Heart right ventricle (tissue), 16 donors: ENCODE measurements at regions not wholly inside any gene's neighbourhood (a gene's known extent, or its start where the extent isn't known, plus 50 kb on each side); places are given as distances from the start of the nearest gene placed in this dataset.

Source experiments
- ATAC-seq, 8 donors: fragments of 200-7000 bp; cut with Tn5 transposase; one replicate each; pipeline ENCODE4 v1.9.1; 2020; ENCODE audit warnings: mild to moderate bottlenecking in 8 of 8, moderate library complexity in 8 of 8, moderate number of reproducible peaks in 1 of 8
- DNase-seq, 2 donors: peaks; one replicate each; pipeline ENCODE4 v3.0.0-alpha.2; 2020
- H3K27ac ChIP-seq, 10 donors: fragments of 200-600 bp; sonication (generic) in 2 of 10; one replicate each; pipeline versions ENCODE4 v1.5.0 to v1.8.0; 2020 to 2022; ENCODE audit warnings: mild to moderate bottlenecking in 3 of 10
- H3K27me3 ChIP-seq, 7 donors: fragments of 200-600 bp; one replicate each; pipeline ENCODE4 v1.8.0; 2021 to 2022; ENCODE audit warnings: mild to moderate bottlenecking in 2 of 7
- H3K36me3 ChIP-seq, 9 donors: fragments of 200-600 bp; sonication (generic) in 1 of 9; one replicate each; pipeline versions ENCODE4 v1.5.0 to v1.8.0; 2020 to 2022; ENCODE audit warnings: mild to moderate bottlenecking in 2 of 9
- H3K4me1 ChIP-seq, 9 donors: fragments of 200-600 bp; sonication (generic) in 1 of 9; one replicate each; pipeline versions ENCODE4 v1.5.0 to v1.8.0; 2020 to 2022; ENCODE audit warnings: mild to moderate bottlenecking in 4 of 9
- H3K4me3 ChIP-seq, 10 donors: fragments of 200-600 bp; sonication (generic) in 2 of 10; one replicate each; pipeline versions ENCODE4 v1.5.0 to v1.8.0; 2020 to 2022; ENCODE audit warnings: mild to moderate bottlenecking in 7 of 10, moderate library complexity in 2 of 10
- H3K9me3 ChIP-seq, 11 donors: fragments of 200-600 bp in 10 of 11; sonication (generic) in 2 of 11; one replicate each; pipeline versions ENCODE4 v1.5.0 to v1.8.0; 2013 to 2022; ENCODE audit warnings: mild to moderate bottlenecking in 2 of 11, control low read depth in 1 of 11, moderate library complexity in 1 of 11
- CTCF ChIP-seq, 9 donors: fragments of 200-600 bp; sonication (generic) in 2 of 9; IDR thresholded peaks; one replicate each; pipeline versions ENCODE4 v1.5.0 to v1.8.0; 2021 to 2022; ENCODE audit warnings: antibody characterized with exemption in 9 of 9, mild to moderate bottlenecking in 5 of 9, moderate library complexity in 1 of 9
- WGBS, 2 donors: extraction: QIAGEN DNeasy Blood & Tissue Kit; methylation state at CpG; one replicate each; pipeline ENCODE4 v1.1.7; 2013; ENCODE audit warnings: inconsistent platforms in 1 of 2; 5-methylcytosine and 5-hydroxymethylcytosine counted together
- intact Hi-C, 10 donors: fragments of 100-400 bp; cut with DNase I; formaldehyde crosslinking; loops; one replicate each; pipeline versions ENCODE4 v1.11.1 to v1.14.2; 2022
- donor health status: Arrhythmogenic right ventricular cardiomyopathy.
- donor health status: ischemic (EF 13 %, LVEDD 7.1; RV severe dilation, severe dysfunction).
- donor health status: healthy with polysubstance abuse.
- donor health status: DM: no; HTN: yes; CAD: no.
- donor health status: DM: no; HTN: no; CAD: no.
- donor health status: ischemic (EF 25% LVEDD 6.9; RV normal size, moderate dysfunction).
- donor health status: ischemic (EF 25% LVEDD 5.7; RV mildly dilated, moderate dysfunction).
- donor health status: healthy.
- donor health status: DM: yes; HTN: yes; CAD: no.
- donor health status: Ischemic cardiomyopathy.
- donor health status: ischemic (EF 35%, LVEDD 5.7; RV mildly dilated, moderate dysfunction).
- donor health status: nonischemic (EF 11% LVEDD 7.7; RV severe dilation, severe dysfunction).
- donor health status: DM: yes; HTN: yes; CAD: no.
- donor health status: PGD.
- donor health status: ischemic (EF 29% LVEDD 5.4; RV normal size, mild dysfunction).
- donor health status: nonischemic (EF 23%, LVEDD 6.1; RV moderate dilation, normal function).

- Histone ChIP-seq H3K36me3 (no peaks in the 10 kb centered on the region), H3K9me3 (peaks cover 0 to 5% (median 0%) of the 10 kb centered on the region in 11 donors), H3K4me1 (no peaks in the 10 kb centered on the region), H3K27me3 (no peaks in the 10 kb centered on the region), H3K4me3 (no peak overlapping the region), H3K27ac (no peak overlapping the region)
- DNase-seq: no peak
- TF ChIP-seq CTCF (IDR thresholded peaks at IDR 0.05): no peak
- intact Hi-C loops: no loop called here
- ATAC-seq: no peak
These were observed 763.9 kb upstream of the LRFN5 start for GRCh38 chr14:40842816-40843215.

DNA sequence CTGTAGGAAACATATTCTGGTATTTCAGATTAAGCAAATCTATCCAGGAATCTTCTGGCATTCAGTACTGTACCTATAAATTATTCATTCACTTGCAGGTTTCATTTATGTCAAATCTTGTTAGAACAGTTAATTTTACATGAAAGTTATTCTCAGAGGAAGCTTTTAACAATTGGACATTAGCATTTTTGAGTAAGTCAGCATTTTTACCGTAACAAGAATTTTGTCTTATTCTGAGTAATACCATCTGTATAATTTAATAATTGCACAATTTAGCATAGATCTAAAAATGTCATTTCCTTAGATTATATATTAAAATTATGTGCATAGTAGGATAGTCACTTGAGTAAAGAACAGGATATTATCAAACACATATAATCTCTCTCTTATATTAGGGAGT lies 764.8 kb upstream of the LRFN5 start:
- intact Hi-C loops: no loop called here
- Histone ChIP-seq H3K4me1 (no peaks in the 10 kb centered on the region), H3K27me3 (no peaks in the 10 kb centered on the region), H3K36me3 (no peaks in the 10 kb centered on the region), H3K4me3 (no peak overlapping the region), H3K9me3 (peaks cover 0 to 6% (median 0%) of the 10 kb centered on the region in 11 donors), H3K27ac (no peak overlapping the region)
- no peak for DNase-seq
- no peak for TF ChIP-seq CTCF (IDR thresholded peaks at IDR 0.05)
- WGBS, 2 donors: 53 to 70% methylated on average over 1 of the region's 1 CpG
- no peak for ATAC-seq

GRCh38 chr14:40838601-40839000 lies 768.1 kb upstream of the LRFN5 start:
- no peaks in the 10 kb centered on the region for H3K4me1 ChIP-seq
- H3K36me3 ChIP-seq: no peaks in the 10 kb centered on the region
- TF ChIP-seq CTCF (IDR thresholded peaks at IDR 0.05): no peak
- ATAC-seq (no peak), DNase-seq (no peak)
- WGBS, 2 donors: 60 to 71% methylated on average over 2 of the region's 2 CpGs
- no peak overlapping the region for H3K4me3 ChIP-seq
- intact Hi-C loops: no loop called here
- H3K27ac ChIP-seq: no peak overlapping the region
- H3K27me3 ChIP-seq: no peaks in the 10 kb centered on the region
- H3K9me3 ChIP-seq: peaks cover 0 to 9% (median 0%) of the 10 kb centered on the region in 11 donors

GRCh38 chr14:40806471-40806870 lies 800.2 kb upstream of the LRFN5 start:
- TF ChIP-seq CTCF (IDR thresholded peaks at IDR 0.05): no peak
- no peak for ATAC-seq
- Histone ChIP-seq H3K4me1 (no peaks in the 10 kb centered on the region), H3K4me3 (no peak overlapping the region), H3K27ac (no peak overlapping the region), H3K9me3 (peaks cover 0 to 11% (median 0%) of the 10 kb centered on the region in 11 donors), H3K27me3 (no peaks in the 10 kb centered on the region), H3K36me3 (no peaks in the 10 kb centered on the region)
- intact Hi-C loops: no loop called here
- DNase-seq: no peak

DNA sequence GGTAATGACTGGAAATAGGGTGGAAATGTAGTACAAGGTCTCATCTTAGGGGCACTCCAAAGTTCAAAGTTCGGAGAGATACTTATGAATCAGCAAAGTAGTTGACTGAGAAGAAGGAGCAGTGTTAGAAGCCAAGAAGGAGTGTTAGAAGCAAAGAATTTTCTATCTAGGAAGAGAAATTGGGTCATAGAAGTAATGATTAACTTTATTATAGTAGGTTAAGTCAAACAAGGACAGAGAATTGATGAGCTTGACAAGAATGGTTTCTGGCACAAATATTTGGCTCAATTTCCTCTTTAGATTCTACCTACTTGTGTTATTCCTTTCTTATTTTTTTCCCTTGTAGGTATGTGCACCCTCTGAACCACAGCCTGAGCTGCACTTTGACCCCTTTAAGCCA lies 810.5 kb upstream of the LRFN5 start:
- DNase-seq (no peak), ATAC-seq (no peak)
- intact Hi-C loops: no loop called here
- TF ChIP-seq CTCF (IDR thresholded peaks at IDR 0.05): no peak
- WGBS, 2 donors: 48 to 59% methylated on average over 1 of the region's 1 CpG
- H3K27ac ChIP-seq: no peak overlapping the region
- no peaks in the 10 kb centered on the region for H3K27me3 ChIP-seq
- H3K4me3 ChIP-seq: no peak overlapping the region
- H3K4me1 ChIP-seq: no peaks in the 10 kb centered on the region
- peaks cover 0 to 11% (median 0%) of the 10 kb centered on the region in 11 donors for H3K9me3 ChIP-seq
- no peaks in the 10 kb centered on the region for H3K36me3 ChIP-seq
